ENCODE measurements at regions not wholly inside any gene's neighbourhood (a gene's known extent, or its start where the extent isn't known, plus 50 kb on each side); places are given as distances from the start of the nearest gene placed in this dataset.
A peak's percentile ranks its signal among the peaks of the same experiment; 100 is the strongest.

GRCh38 chr3:107265526-107265925 lies 111.7 kb upstream of the CCDC54 start:
- no peak for DNase-seq (ENCODE audit: low spot score)

- no peak for DNase-seq (ENCODE audit: low spot score)
Observed at GRCh38 chr3:107268469-107268868, 108.8 kb upstream of the CCDC54 start.

GRCh38 chr3:107269136-107269535 lies 108.1 kb upstream of the CCDC54 start:
- no peak for DNase-seq (ENCODE audit: low spot score)

GRCh38 chr3:107271787-107272387 lies 105.4 kb upstream of the CCDC54 start:
- peak; percentile 36 for DNase-seq (ENCODE audit: low spot score)

GRCh38 chr3:107272471-107272870 lies 104.8 kb upstream of the CCDC54 start:
- no peak for DNase-seq (ENCODE audit: low spot score)

GRCh38 chr3:107272885-107273284 lies 104.4 kb upstream of the CCDC54 start:
- no peak for DNase-seq (ENCODE audit: low spot score)

GRCh38 chr3:107273771-107274170 lies 103.5 kb upstream of the CCDC54 start:
- no peak for DNase-seq (ENCODE audit: low spot score)

GRCh38 chr3:107275511-107275910 lies 101.7 kb upstream of the CCDC54 start:
- no peak for DNase-seq (ENCODE audit: low spot score)

- no peak for DNase-seq (ENCODE audit: low spot score)
Observed at GRCh38 chr3:107283948-107284347, 93.3 kb upstream of the CCDC54 start.

- no peak for DNase-seq (ENCODE audit: low spot score)
Observed at GRCh38 chr3:107284612-107285011, 92.6 kb upstream of the CCDC54 start.

GRCh38 chr3:107285197-107285596 lies 92.0 kb upstream of the CCDC54 start:
- no peak for DNase-seq (ENCODE audit: low spot score)

GRCh38 chr3:107289354-107289753 lies 87.9 kb upstream of the CCDC54 start:
- DNase-seq (ENCODE audit: low spot score) = no peak

GRCh38 chr3:107294117-107294516 lies 83.1 kb upstream of the CCDC54 start:
- peak; percentile 4 for DNase-seq (ENCODE audit: low spot score)

GRCh38 chr3:107297597-107297996 lies 79.6 kb upstream of the CCDC54 start:
- DNase-seq (ENCODE audit: low spot score) = no peak

GRCh38 chr3:107307205-107307604 lies 70.0 kb upstream of the CCDC54 start:
- DNase-seq (ENCODE audit: low spot score) = no peak

GRCh38 chr3:107308716-107309115 lies 68.5 kb upstream of the CCDC54 start:
- no peak for DNase-seq (ENCODE audit: low spot score)

- no peak for DNase-seq (ENCODE audit: low spot score)
Observed at GRCh38 chr3:107309312-107309711, 67.9 kb upstream of the CCDC54 start.

- DNase-seq (ENCODE audit: low spot score) = no peak
Observed at GRCh38 chr3:107313711-107314110, 63.5 kb upstream of the CCDC54 start.

GRCh38 chr3:107315141-107315540 lies 62.1 kb upstream of the CCDC54 start:
- DNase-seq (ENCODE audit: low spot score) = no peak

GRCh38 chr3:107323723-107324122 lies 53.5 kb upstream of the CCDC54 start:
- DNase-seq (ENCODE audit: low spot score) = no peak

GRCh38 chr3:107325446-107325845 lies 51.8 kb upstream of the CCDC54 start:
- DNase-seq (ENCODE audit: low spot score) = no peak
